ENCODE measurements at regions not wholly inside any gene's neighbourhood (a gene's known extent, or its start where the extent isn't known, plus 50 kb on each side); places are given as distances from the start of the nearest gene placed in this dataset.

- no peaks in the 10 kb centered on the region for H3K36me3 ChIP-seq (ENCODE audit: control insufficient read depth, insufficient read depth, low read length)
- H3K27me3 ChIP-seq (ENCODE audit: control insufficient read depth, insufficient read depth, low read length) = no peaks in the 10 kb centered on the region
- no peak overlapping the region for H3K4me3 ChIP-seq (ENCODE audit: low read depth, low read length)
- FAIRE-seq (no peak), DNase-seq (ENCODE audit: low read depth) (no peak)
- no peak for TF ChIP-seq CTCF (IDR thresholded peaks at IDR 0.05; ENCODE audit: insufficient read depth, low read length, severe bottlenecking)
Observed at GRCh38 chr1:229031061-229031460, 239.8 kb upstream of the RAB4A start.

- H3K27me3 ChIP-seq (ENCODE audit: control insufficient read depth, insufficient read depth, low read length) = no peaks in the 10 kb centered on the region
- H3K4me3 ChIP-seq (ENCODE audit: low read depth, low read length) = no peak overlapping the region
- no peak for TF ChIP-seq CTCF (IDR thresholded peaks at IDR 0.05; ENCODE audit: insufficient read depth, low read length, severe bottlenecking)
- no peaks in the 10 kb centered on the region for H3K36me3 ChIP-seq (ENCODE audit: control insufficient read depth, insufficient read depth, low read length)
- DNase-seq (ENCODE audit: low read depth) (no peak), FAIRE-seq (no peak)
Observed at GRCh38 chr1:229031481-229032341, 239.2 kb upstream of the RAB4A start.

GRCh38 chr1:229032375-229032774 lies 238.5 kb upstream of the RAB4A start:
- FAIRE-seq (no peak), DNase-seq (ENCODE audit: low read depth) (peak; percentile 8)
- H3K4me3 ChIP-seq (ENCODE audit: low read depth, low read length) = no peak overlapping the region
- H3K27me3 ChIP-seq (ENCODE audit: control insufficient read depth, insufficient read depth, low read length) = no peaks in the 10 kb centered on the region
- TF ChIP-seq CTCF (IDR thresholded peaks at IDR 0.05; ENCODE audit: insufficient read depth, low read length, severe bottlenecking) = no peak
- H3K36me3 ChIP-seq (ENCODE audit: control insufficient read depth, insufficient read depth, low read length) = no peaks in the 10 kb centered on the region

GRCh38 chr1:229033480-229033879 lies 237.4 kb upstream of the RAB4A start:
- no peak for TF ChIP-seq CTCF (IDR thresholded peaks at IDR 0.05; ENCODE audit: insufficient read depth, low read length, severe bottlenecking)
- DNase-seq (ENCODE audit: low read depth) (no peak), FAIRE-seq (no peak)

GRCh38 chr1:229034342-229034741 lies 236.6 kb upstream of the RAB4A start:
- DNase-seq (ENCODE audit: low read depth) (no peak), FAIRE-seq (no peak)
- H3K27me3 ChIP-seq (ENCODE audit: control insufficient read depth, insufficient read depth, low read length) = no peaks in the 10 kb centered on the region
- H3K4me3 ChIP-seq (ENCODE audit: low read depth, low read length) = no peak overlapping the region
- no peaks in the 10 kb centered on the region for H3K36me3 ChIP-seq (ENCODE audit: control insufficient read depth, insufficient read depth, low read length)
- no peak for TF ChIP-seq CTCF (IDR thresholded peaks at IDR 0.05; ENCODE audit: insufficient read depth, low read length, severe bottlenecking)

More at GRCh38 chr1:229033480-229033879, 237.4 kb upstream of the RAB4A start:
- no peak overlapping the region for H3K4me3 ChIP-seq (ENCODE audit: low read depth, low read length)
- no peaks in the 10 kb centered on the region for H3K27me3 ChIP-seq (ENCODE audit: control insufficient read depth, insufficient read depth, low read length)
- no peaks in the 10 kb centered on the region for H3K36me3 ChIP-seq (ENCODE audit: control insufficient read depth, insufficient read depth, low read length)

Data from bronchial epithelial cell (primary cell).